ENCODE measurements at regions not wholly inside any gene's neighbourhood (a gene's known extent, or its start where the extent isn't known, plus 50 kb on each side); places are given as distances from the start of the nearest gene placed in this dataset.

DNA sequence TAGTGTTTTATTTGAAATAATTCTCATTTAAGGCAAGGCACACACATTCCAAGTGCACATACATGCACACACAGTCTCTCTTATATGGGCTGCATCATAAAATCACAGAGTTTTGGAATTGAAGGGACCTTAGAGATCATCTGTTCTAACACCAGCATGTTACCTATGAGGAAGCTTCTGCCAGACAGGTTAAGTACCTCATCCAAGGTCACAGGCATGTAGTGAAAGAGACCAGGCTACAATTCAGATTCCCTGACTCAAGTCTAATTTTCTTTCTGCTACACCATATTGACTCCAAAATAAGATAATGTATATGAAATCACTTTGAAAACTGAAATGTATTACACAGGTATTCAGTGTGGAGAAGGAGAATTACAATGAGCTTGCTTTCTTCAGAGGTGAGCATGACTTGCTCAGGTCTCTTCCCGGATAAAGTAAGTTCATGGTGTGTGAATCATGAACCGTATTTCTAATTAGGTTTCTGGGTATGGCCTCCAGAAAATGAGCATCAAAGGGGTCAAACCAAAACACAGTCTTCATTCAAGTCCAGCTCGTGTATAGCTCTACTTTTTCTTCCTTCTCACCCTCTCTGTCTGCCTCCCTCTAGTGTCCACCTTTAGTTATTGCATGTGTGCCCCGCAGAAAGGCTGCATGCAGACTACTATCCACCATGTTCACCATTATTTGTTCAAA, 411.9 kb downstream of the FUT8 start:
- Mint-ChIP-seq H3K27ac (no peak overlapping the region), H3K27me3 (peaks cover 2% of the 10 kb centered on the region), H3K9me3 (no peaks in the 10 kb centered on the region), H3K4me1 (ENCODE audit: low read depth) (no peaks in the 10 kb centered on the region), H3K36me3 (ENCODE audit: low read depth) (no peaks in the 10 kb centered on the region), H3K4me3 (no peak overlapping the region)
- intact Hi-C loops (cut with micrococcal nuclease) = loop anchor here (1.0 to 2.0 kb wide), 3 partner anchors 410 to 660 kb away; no protein-coding TSS in a partner anchor

DNA sequence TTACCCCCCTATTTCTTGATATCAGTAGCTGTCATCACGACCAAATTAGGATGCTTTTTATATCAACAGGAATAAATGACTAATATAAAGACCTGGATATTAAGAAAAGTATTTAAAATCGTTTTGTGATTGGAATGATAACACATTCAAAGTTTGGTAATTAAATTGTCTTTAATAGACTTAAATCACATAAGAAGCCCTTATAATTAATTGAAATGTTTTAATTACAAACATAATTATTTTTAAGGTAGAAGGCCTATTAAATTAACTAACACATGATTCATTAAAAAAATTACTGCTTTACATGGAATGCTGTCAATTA, 412.4 kb downstream of the FUT8 start:
- intact Hi-C loops (cut with micrococcal nuclease) = loop anchor here (1.0 to 2.0 kb wide), 3 partner anchors 410 to 661 kb away; no protein-coding TSS in a partner anchor
- H3K27ac Mint-ChIP-seq = no peak overlapping the region
- H3K27me3 Mint-ChIP-seq = peaks cover 2% of the 10 kb centered on the region
- no peaks in the 10 kb centered on the region for H3K36me3 Mint-ChIP-seq (ENCODE audit: low read depth)
- no peaks in the 10 kb centered on the region for H3K4me1 Mint-ChIP-seq (ENCODE audit: low read depth)
- H3K4me3 Mint-ChIP-seq = no peak overlapping the region
- no peaks in the 10 kb centered on the region for H3K9me3 Mint-ChIP-seq

DNA sequence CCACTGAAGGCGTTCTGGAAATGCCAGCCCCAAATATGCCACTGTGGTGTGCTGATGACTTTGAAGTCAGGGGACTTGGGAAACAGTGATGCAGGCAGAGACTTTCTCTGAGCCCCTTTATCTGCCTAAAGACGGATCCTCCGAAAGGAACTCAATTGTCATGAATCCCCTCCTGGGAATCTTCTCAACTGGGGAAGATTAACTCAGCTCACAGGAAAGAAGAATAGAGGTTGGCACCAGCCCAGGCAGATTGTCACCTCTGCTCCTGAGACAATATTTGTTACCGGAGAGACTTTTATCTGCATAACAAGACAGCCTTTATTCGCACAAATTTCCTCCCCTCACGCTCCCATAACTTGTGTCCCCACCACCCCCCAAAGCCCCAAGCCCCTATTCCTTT, 414.4 kb downstream of the FUT8 start:
- no peaks in the 10 kb centered on the region for H3K4me1 Mint-ChIP-seq (ENCODE audit: low read depth)
- no peak overlapping the region for H3K27ac Mint-ChIP-seq
- H3K9me3 Mint-ChIP-seq = no peaks in the 10 kb centered on the region
- H3K27me3 Mint-ChIP-seq = peaks cover 2% of the 10 kb centered on the region
- intact Hi-C loops (cut with micrococcal nuclease) = no loop called here
- H3K4me3 Mint-ChIP-seq = no peak overlapping the region
- no peaks in the 10 kb centered on the region for H3K36me3 Mint-ChIP-seq (ENCODE audit: low read depth)

DNA sequence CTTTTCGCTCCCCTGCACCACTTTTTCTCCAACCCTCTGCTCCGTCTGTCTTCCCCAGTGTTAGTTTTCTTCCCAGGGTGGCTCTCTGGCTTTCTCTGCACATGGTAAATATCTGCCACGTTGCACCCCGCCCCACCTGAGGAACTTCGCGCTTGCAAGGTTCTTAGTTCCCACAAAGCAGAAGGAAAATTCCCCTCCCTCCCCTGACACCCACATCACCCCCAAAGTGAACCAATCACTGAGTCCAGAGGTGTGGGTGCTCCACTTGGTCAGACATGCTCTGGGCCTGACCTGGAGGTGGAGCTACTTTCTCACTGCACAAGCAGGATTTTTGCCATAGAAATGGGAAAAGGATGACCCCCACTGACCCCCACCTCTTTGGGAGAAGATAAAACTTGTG, 415.0 kb downstream of the FUT8 start:
- Mint-ChIP-seq H3K4me1 (ENCODE audit: low read depth) (no peaks in the 10 kb centered on the region), H3K9me3 (no peaks in the 10 kb centered on the region), H3K27me3 (peaks cover 2% of the 10 kb centered on the region), H3K27ac (no peak overlapping the region), H3K4me3 (no peak overlapping the region), H3K36me3 (ENCODE audit: low read depth) (no peaks in the 10 kb centered on the region)
- intact Hi-C loops (cut with micrococcal nuclease) = no loop called here

DNA sequence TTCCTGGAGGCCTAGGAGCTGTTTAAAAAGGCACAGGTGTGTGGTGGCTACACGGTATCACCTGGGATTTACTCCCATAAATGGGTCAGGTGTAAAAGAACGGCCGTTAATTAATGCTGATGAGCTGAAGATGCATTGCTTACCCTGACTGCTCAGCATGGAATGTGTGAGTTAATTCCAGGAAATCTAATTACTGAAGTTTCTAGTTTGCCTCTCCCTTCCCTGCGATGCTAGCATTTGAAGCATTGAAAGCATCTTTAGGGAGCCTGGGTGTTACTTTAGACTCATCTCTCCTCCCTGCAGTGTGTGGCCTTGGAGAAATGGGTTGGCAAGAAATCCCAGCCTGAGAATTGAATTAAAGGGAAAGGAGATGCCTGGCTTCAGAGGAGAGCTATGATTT, 415.9 kb downstream of the FUT8 start:
- intact Hi-C loops (cut with micrococcal nuclease) = no loop called here
- H3K27ac Mint-ChIP-seq = no peak overlapping the region
- no peaks in the 10 kb centered on the region for H3K36me3 Mint-ChIP-seq (ENCODE audit: low read depth)
- no peaks in the 10 kb centered on the region for H3K4me1 Mint-ChIP-seq (ENCODE audit: low read depth)
- peaks cover 2% of the 10 kb centered on the region for H3K27me3 Mint-ChIP-seq
- H3K4me3 Mint-ChIP-seq = no peak overlapping the region
- H3K9me3 Mint-ChIP-seq = no peaks in the 10 kb centered on the region

DNA sequence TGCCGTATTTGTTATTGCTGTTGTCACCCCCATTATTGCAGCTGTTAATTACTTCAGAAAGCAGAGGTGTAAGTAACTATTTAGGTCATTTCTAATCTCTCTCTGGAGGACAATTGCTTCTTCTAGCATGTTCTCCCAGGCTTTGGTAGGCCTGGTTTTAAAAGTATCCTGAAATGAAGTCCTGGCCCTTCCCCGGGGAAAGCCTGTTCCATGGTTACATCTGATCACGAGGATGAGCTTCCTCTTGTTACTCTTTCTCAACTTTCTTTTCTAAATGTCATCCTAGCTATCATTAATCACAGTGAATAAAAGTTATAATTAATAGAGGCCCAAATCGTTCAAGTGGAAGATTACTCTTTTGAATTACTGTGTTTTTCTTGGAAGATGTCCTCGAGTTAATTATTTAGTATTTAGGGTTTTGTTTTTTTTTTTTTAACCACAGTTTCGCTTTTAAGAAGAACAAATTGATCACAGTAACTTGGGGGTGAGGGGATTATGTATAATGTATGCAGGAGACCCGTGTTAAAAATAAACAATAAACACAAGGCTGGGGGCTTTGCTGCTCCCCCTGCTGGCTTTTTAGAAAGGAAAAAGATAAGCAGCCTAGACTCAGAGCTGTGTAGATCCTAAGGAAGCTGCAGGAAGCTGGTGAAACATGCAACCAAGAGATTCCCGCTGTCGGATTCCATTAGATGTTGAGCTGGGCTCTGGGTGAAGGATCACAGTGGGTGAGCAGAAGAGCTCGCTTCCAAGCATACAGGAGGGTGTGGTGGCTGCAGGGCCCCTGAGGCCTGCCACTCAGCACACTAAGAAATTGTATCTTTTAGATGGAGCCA, 420.1 kb downstream of the FUT8 start:
- no peaks in the 10 kb centered on the region for H3K4me1 Mint-ChIP-seq (ENCODE audit: low read depth)

DNA sequence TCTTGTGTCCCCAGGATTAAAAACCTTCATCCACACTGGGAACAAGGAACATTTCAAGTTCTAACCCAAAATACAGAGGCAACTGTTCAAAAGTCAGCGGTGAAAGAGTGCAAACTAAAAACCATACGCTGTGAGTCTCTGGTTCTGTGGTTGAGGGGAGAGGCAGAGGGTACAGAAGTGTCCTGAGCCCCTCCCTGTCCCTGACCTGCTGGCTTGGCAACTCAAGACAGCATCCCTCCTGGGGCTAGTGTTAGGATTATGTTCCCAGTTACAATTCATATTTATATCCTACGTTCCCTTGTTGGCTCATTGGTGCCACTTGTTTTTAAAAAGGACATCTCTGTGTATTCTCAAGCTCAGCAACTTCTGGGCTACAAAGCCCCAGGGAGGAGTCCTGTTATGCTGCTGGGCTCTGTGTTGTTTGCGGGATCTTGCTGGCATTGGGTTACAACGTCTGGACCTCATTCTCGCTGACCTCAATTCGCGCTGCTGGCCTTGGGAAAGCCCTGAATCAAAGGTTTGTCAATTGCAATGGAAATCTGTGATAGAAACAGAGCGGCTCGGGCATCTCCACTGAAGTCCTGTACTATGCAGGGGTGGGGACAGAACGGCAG, 420.8 kb downstream of the FUT8 start:
- Mint-ChIP-seq H3K4me1 (ENCODE audit: low read depth) (no peaks in the 10 kb centered on the region), H3K4me3 (no peak overlapping the region), H3K27me3 (no peaks in the 10 kb centered on the region), H3K27ac (no peak overlapping the region), H3K9me3 (no peaks in the 10 kb centered on the region), H3K36me3 (ENCODE audit: low read depth) (no peaks in the 10 kb centered on the region)
- intact Hi-C loops (cut with micrococcal nuclease) = no loop called here

More for the DNA sequence above, 420.1 kb downstream of the FUT8 start:
- Mint-ChIP-seq H3K9me3 (no peaks in the 10 kb centered on the region), H3K27ac (no peak overlapping the region), H3K36me3 (ENCODE audit: low read depth) (no peaks in the 10 kb centered on the region), H3K4me3 (no peak overlapping the region), H3K27me3 (no peaks in the 10 kb centered on the region)
- intact Hi-C loops (cut with micrococcal nuclease) = no loop called here

DNA sequence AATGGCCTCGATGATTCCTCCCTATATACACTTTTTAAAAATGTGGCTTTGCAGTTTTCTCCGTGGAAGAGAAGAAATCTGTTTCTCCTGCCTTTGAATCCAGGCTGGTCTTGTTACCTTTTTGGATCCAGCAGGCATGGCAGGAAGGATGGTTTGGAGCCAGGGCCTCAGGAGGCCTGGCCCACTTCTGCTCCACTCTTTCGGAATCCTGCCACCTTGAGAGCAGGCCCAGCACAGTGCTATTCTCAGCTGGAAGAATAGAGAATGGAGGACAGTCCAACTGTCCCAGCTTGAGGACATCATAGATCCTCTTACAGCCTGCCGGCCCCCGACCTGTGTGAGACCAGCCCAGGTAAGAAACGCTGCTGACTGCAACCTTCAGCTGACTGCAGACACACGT, 421.5 kb downstream of the FUT8 start:
- H3K27me3 Mint-ChIP-seq = no peaks in the 10 kb centered on the region
- peaks cover 5% of the 10 kb centered on the region for H3K4me1 Mint-ChIP-seq (ENCODE audit: low read depth)
- H3K4me3 Mint-ChIP-seq = no peak overlapping the region
- intact Hi-C loops (cut with micrococcal nuclease) = no loop called here
- no peaks in the 10 kb centered on the region for H3K9me3 Mint-ChIP-seq
- no peak overlapping the region for H3K27ac Mint-ChIP-seq
- H3K36me3 Mint-ChIP-seq (ENCODE audit: low read depth) = no peaks in the 10 kb centered on the region

DNA sequence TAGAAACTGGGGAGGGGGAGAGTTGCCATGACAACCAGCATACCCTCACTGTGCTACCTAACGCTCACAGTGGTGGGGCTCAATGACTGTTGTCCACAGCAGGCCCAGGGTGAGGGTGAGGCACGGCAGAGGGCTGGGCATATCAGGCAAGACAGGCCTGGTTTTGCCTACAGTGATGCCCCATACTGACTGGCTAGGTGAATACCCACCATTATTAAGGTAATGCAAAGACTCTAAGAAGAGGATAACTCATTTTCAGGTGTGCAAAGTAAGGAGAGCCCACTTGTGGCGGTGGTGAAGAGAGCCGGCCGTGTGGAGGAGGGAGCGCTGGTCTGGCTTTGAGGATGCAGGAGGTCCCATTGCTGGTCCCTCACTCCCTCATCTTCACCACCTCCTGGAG, 422.3 kb downstream of the FUT8 start:
- intact Hi-C loops (cut with micrococcal nuclease) = no loop called here
- Mint-ChIP-seq H3K36me3 (ENCODE audit: low read depth) (no peaks in the 10 kb centered on the region), H3K27ac (no peak overlapping the region), H3K27me3 (no peaks in the 10 kb centered on the region), H3K4me1 (ENCODE audit: low read depth) (peaks cover 5% of the 10 kb centered on the region), H3K9me3 (no peaks in the 10 kb centered on the region), H3K4me3 (no peak overlapping the region)

DNA sequence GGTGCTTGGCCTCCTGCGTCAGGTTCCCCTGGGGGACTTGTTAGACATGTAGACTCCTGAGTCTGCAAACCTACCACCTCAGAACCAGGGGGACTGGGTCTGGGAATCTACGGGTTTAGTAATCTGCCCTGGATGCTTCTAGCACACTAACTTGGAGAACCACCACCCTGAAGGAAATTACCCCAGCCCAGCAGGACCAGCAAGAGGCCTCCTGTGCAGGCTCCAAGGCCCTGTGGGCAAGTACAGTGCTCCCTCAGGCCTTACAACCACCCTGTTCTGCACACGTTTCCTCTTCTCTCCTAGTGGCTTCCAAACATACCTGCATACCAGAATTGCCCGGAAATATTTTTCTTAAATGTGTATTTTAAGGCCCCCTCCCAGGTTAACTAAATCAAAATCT, 423.0 kb downstream of the FUT8 start:
- H3K27me3 Mint-ChIP-seq = no peaks in the 10 kb centered on the region
- no peaks in the 10 kb centered on the region for H3K9me3 Mint-ChIP-seq
- no peak overlapping the region for H3K4me3 Mint-ChIP-seq
- no peak overlapping the region for H3K27ac Mint-ChIP-seq
- no peaks in the 10 kb centered on the region for H3K36me3 Mint-ChIP-seq (ENCODE audit: low read depth)
- intact Hi-C loops (cut with micrococcal nuclease) = no loop called here
- H3K4me1 Mint-ChIP-seq (ENCODE audit: low read depth) = peaks cover 5% of the 10 kb centered on the region

DNA sequence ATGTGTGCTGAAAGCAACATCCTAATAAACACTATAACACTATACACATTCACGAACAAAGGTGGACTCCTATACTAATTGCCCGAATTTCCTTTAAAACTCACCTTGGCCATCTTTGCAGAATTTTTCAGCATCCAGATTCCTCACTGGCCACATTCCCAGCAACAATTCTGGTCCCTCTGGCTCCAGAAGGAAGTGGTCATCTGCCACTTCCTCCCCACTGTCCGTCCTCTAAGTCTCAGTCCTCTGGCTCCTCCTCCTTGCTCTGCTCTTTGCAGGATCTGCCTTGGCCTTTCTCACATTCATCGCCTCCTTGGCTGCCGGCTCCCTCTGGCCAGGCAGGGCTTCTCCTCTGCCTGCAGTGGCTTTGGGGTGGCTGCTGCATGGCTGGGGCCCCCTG, 426.0 kb downstream of the FUT8 start:
- Mint-ChIP-seq H3K4me1 (ENCODE audit: low read depth) (peaks cover 5% of the 10 kb centered on the region), H3K4me3 (no peak overlapping the region), H3K27me3 (no peaks in the 10 kb centered on the region), H3K9me3 (no peaks in the 10 kb centered on the region), H3K27ac (no peak overlapping the region), H3K36me3 (ENCODE audit: low read depth) (no peaks in the 10 kb centered on the region)
- intact Hi-C loops (cut with micrococcal nuclease) = no loop called here

DNA sequence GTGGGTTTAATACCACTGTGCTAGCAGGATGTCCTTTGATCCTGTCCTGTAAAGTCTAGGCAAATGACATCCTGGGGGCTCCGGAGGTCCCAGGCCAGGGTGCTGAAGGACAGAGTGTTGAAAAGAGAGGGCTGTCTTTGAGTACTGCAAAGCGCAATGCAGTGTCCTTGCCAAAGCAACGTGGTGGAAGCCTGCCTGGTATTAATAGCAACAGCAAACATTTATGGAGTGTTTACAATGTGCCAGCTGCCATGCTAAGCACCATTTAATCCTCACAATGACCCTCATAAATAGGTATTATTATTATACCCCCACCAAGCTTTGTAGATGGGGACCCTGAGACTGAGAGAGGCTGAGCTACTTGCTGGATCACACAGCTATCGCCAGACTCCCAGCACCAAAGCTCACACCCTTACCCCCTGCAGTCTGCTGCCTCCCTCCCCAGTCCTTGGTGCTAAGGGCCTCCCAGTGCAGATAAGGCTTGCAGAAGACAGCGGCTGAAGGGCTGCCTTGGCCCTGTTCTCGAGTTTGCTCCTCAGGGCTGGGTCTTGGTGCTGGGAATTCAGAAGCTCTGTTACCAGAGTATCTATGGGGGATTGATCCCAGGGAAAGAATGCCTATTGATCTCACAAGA, 427.7 kb downstream of the FUT8 start:
- Mint-ChIP-seq H3K36me3 (ENCODE audit: low read depth) (no peaks in the 10 kb centered on the region), H3K27ac (no peak overlapping the region), H3K4me3 (no peak overlapping the region), H3K27me3 (no peaks in the 10 kb centered on the region), H3K4me1 (ENCODE audit: low read depth) (peaks cover 5% of the 10 kb centered on the region), H3K9me3 (no peaks in the 10 kb centered on the region)
- intact Hi-C loops (cut with micrococcal nuclease) = no loop called here

DNA sequence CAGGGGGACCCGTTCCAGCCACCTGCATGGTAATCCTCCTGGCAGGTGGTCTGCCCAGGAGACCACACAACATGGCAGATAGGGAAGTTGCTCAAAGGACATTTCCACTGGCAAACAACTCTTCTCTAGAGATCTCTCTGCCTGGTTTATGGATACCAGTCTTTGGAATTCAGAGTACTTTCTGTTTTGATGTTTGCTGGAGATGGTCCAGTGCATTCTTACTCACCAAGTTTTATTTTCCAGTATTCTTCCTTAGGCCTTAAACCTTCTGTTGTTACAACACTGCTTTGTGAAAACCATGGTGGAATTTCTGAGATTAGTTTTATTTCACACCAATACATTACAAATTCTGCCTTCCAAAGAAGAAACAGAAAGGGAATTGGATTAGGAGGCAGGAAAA, 428.3 kb downstream of the FUT8 start:
- intact Hi-C loops (cut with micrococcal nuclease) = no loop called here
- H3K9me3 Mint-ChIP-seq = no peaks in the 10 kb centered on the region
- no peak overlapping the region for H3K4me3 Mint-ChIP-seq

DNA sequence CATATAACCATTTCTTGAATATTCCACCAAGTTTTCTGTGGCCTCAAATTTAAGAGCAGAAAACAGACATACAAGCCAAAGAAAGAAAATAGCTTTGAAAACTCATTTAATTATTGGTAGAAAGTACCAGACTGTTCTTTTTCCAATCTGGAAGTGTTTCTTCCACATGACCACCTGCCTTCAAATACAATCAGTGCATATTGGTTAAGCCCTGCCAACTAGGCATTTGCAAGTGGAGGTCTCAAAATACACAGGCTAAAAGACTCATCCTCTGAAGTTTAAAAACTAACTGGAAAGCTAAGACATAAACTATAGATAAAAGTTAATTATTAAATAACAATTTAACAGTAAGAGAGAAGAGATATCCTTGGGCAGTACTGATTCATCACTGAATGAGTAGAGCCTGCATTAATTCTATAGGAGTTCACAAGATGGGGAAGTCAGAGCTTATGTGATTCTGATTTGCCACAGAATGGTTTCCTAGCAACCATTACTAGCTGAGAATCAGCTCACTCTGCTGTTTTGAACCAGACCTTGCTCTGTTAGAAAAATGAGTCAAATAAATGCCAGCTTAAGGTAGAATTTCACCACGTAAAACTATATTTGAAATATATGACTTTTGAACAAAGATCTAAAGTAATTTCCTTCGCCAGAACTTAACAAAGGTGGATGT, 433.8 kb downstream of the FUT8 start:
- H3K4me1 Mint-ChIP-seq (ENCODE audit: low read depth) = no peaks in the 10 kb centered on the region
- H3K27ac Mint-ChIP-seq = no peak overlapping the region
- H3K9me3 Mint-ChIP-seq = no peaks in the 10 kb centered on the region
- no peaks in the 10 kb centered on the region for H3K36me3 Mint-ChIP-seq (ENCODE audit: low read depth)
- H3K4me3 Mint-ChIP-seq = no peak overlapping the region
- intact Hi-C loops (cut with micrococcal nuclease) = no loop called here
- H3K27me3 Mint-ChIP-seq = no peaks in the 10 kb centered on the region

More for the DNA sequence above, 428.3 kb downstream of the FUT8 start:
- Mint-ChIP-seq H3K27ac (no peak overlapping the region), H3K36me3 (ENCODE audit: low read depth) (no peaks in the 10 kb centered on the region), H3K27me3 (no peaks in the 10 kb centered on the region), H3K4me1 (ENCODE audit: low read depth) (peaks cover 5% of the 10 kb centered on the region)
